ENCODE measurements at regions not wholly inside any gene's neighbourhood (a gene's known extent, or its start where the extent isn't known, plus 50 kb on each side); places are given as distances from the start of the nearest gene placed in this dataset.

DNA sequence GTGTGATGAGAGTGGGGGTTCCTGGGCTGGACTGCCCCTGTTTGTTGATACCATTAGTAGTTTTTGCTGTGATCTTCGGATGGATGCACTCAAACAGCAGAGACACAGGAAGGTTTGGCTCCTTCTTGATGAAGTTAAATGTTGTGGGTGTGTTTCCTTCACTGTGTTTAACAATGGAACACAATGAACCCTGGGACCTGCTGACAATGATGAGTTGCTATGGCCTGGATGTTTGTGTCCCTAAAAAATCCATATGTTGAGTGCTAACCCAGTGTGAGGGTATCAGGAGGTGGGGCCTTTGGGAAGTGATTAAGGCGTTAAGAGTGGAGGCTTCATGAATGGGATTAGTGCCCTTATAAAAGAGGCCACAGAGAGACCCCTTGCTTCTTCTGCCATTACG lies 237.4 kb upstream of the HS6ST1 start:
- no peak overlapping the region for H3K4me3 ChIP-seq
- no peak for TF ChIP-seq POLR2A (IDR thresholded peaks at IDR 0.05)
- TF ChIP-seq, protein P1, sequence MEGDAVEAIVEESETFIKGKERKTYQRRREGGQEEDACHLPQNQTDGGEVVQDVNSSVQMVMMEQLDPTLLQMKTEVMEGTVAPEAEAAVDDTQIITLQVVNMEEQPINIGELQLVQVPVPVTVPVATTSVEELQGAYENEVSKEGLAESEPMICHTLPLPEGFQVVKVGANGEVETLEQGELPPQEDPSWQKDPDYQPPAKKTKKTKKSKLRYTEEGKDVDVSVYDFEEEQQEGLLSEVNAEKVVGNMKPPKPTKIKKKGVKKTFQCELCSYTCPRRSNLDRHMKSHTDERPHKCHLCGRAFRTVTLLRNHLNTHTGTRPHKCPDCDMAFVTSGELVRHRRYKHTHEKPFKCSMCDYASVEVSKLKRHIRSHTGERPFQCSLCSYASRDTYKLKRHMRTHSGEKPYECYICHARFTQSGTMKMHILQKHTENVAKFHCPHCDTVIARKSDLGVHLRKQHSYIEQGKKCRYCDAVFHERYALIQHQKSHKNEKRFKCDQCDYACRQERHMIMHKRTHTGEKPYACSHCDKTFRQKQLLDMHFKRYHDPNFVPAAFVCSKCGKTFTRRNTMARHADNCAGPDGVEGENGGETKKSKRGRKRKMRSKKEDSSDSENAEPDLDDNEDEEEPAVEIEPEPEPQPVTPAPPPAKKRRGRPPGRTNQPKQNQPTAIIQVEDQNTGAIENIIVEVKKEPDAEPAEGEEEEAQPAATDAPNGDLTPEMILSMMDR (IDR thresholded peaks at IDR 0.05), result no peak
- WGBS, 2 donors, result 87 to 100% methylated on average over 3 of the region's 3 CpGs
- no peak overlapping the region for H3K27ac ChIP-seq
- peaks cover 7% of the 10 kb centered on the region for H3K4me1 ChIP-seq
- no peaks in the 10 kb centered on the region for H3K27me3 ChIP-seq
- H3K36me3 ChIP-seq (ENCODE audit: low read depth, missing control alignments), result no peaks in the 10 kb centered on the region
- intact Hi-C loops (cut with DNase I; ENCODE audit: low total_unique reads), result no loop called here
- no peak for DNase-seq
- H3K9me3 ChIP-seq, result no peaks in the 10 kb centered on the region

- H3K27ac ChIP-seq, result no peak overlapping the region
- H3K4me1 ChIP-seq, result peaks cover 9% of the 10 kb centered on the region
- 88 to 93% methylated on average over 4 of the region's 4 CpGs for WGBS, 2 donors
- no peaks in the 10 kb centered on the region for H3K9me3 ChIP-seq
- H3K4me3 ChIP-seq, result no peak overlapping the region
- intact Hi-C loops (cut with DNase I; ENCODE audit: low total_unique reads), result no loop called here
- no peak for TF ChIP-seq POLR2A (IDR thresholded peaks at IDR 0.05)
- TF ChIP-seq, protein P1 (IDR thresholded peaks at IDR 0.05), result no peak
- no peaks in the 10 kb centered on the region for H3K36me3 ChIP-seq (ENCODE audit: low read depth, missing control alignments)
- H3K27me3 ChIP-seq, result no peaks in the 10 kb centered on the region
- DNase-seq, result no peak
Measured at GRCh38 chr2:128556633-128557032, 238.0 kb upstream of the HS6ST1 start.

DNA sequence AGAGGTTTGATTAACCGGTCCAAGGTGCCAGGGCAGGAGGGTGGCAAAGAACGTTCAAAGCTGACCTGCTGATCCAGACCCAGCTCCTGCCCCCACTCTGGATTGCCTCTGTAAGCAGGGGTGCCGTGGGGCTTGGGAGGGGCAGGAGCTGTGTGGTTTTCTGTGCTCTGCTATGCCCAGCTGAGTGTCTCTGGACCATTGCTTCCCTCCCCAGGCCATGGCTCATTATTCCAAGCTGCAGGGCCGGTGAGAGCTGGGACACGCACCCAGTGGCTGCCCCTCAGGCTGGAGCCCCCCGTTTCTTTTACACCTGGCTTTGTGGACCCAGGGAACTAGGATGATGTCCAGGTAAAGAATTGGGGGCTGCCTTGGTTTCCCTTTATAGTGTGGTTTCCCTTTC lies 238.4 kb upstream of the HS6ST1 start:
- whole genome bisulfite sequencing, 2 donors, result 95 to 97% methylated on average over 6 of the region's 6 CpGs
- H3K27ac ChIP-seq, result no peak overlapping the region
- DNase-seq, result no peak
- H3K9me3 ChIP-seq, result no peaks in the 10 kb centered on the region
- TF ChIP-seq, protein P1 (IDR thresholded peaks at IDR 0.05), result no peak
- no peak for TF ChIP-seq POLR2A (IDR thresholded peaks at IDR 0.05)
- no peaks in the 10 kb centered on the region for H3K36me3 ChIP-seq (ENCODE audit: low read depth, missing control alignments)
- H3K4me3 ChIP-seq, result no peak overlapping the region
- peaks cover 9% of the 10 kb centered on the region for H3K4me1 ChIP-seq
- H3K27me3 ChIP-seq, result no peaks in the 10 kb centered on the region
- intact Hi-C loops (cut with DNase I; ENCODE audit: low total_unique reads), result no loop called here

- intact Hi-C loops (cut with DNase I; ENCODE audit: low total_unique reads), result no loop called here
- DNase-seq, result no peak
- H3K4me1 ChIP-seq, result peaks cover 13% of the 10 kb centered on the region
- WGBS, 2 donors, result 62 to 67% methylated on average over 4 of the region's 4 CpGs
- H3K36me3 ChIP-seq (ENCODE audit: low read depth, missing control alignments), result no peaks in the 10 kb centered on the region
- no peaks in the 10 kb centered on the region for H3K27me3 ChIP-seq
- TF ChIP-seq, protein P1 (IDR thresholded peaks at IDR 0.05), result no peak
- TF ChIP-seq POLR2A (IDR thresholded peaks at IDR 0.05), result no peak
- no peaks in the 10 kb centered on the region for H3K9me3 ChIP-seq
- no peak overlapping the region for H3K4me3 ChIP-seq
- no peak overlapping the region for H3K27ac ChIP-seq
Measured at GRCh38 chr2:128557831-128558241, 239.2 kb upstream of the HS6ST1 start.

DNA sequence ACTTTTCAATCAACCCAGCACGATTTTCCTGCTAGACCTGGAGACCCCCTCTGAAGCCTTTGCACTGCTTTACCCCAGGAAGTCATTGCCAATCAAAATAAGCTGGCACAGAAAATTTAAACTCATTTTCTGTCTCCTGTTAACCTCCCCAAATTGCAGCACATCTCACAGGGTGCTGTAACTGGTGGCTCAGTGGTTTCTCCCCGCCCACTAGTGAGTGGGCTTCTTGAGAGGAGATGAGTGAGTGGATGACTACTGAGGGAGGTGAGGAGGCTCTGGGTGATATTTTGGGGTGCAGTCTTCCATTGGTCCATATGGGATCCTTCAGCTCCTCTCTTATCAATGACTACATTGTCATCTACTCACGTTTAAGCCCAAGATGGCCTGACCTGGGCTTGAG lies 239.8 kb upstream of the HS6ST1 start:
- Histone ChIP-seq H3K27me3 (no peaks in the 10 kb centered on the region), H3K36me3 (ENCODE audit: low read depth, missing control alignments) (no peaks in the 10 kb centered on the region), H3K27ac (no peak overlapping the region), H3K4me1 (peaks cover 17% of the 10 kb centered on the region), H3K9me3 (no peaks in the 10 kb centered on the region), H3K4me3 (no peak overlapping the region)
- DNase-seq, result no peak
- no peak for TF ChIP-seq POLR2A (IDR thresholded peaks at IDR 0.05)
- TF ChIP-seq, protein P1 (IDR thresholded peaks at IDR 0.05), result no peak
- intact Hi-C loops (cut with DNase I; ENCODE audit: low total_unique reads), result no loop called here
- 88 to 93% methylated on average over 3 of the region's 3 CpGs for WGBS, 2 donors

Data from testis (tissue), 2 donors.